HUES48 (cell line): ENCODE measurements at regions not wholly inside any gene's neighbourhood (a gene's known extent, or its start where the extent isn't known, plus 50 kb on each side); places are given as distances from the start of the nearest gene placed in this dataset.

Source experiments
- H3K27ac ChIP-seq: one replicate; pipeline ENCODE4 v1.7.0; 2013; ENCODE audit warnings: low read depth, low read length, inconsistent platforms
- H3K27me3 ChIP-seq: 2 replicates; pipeline ENCODE4 v1.6.1; 2013; ENCODE audit warnings: mild to moderate bottlenecking, low read length; ENCODE audit not compliant: control insufficient read depth, insufficient read depth
- H3K36me3 ChIP-seq: 2 replicates; pipeline ENCODE4 v1.6.1; 2013; ENCODE audit warnings: low read length; ENCODE audit not compliant: control insufficient read depth, insufficient read depth
- H3K4me1 ChIP-seq: 2 replicates; pipeline ENCODE4 v1.6.1; 2013; ENCODE audit warnings: mild to moderate bottlenecking, low read length; ENCODE audit not compliant: control insufficient read depth, insufficient read depth
- H3K4me3 ChIP-seq: 2 replicates; pipeline ENCODE4 v1.5.1; 2013; ENCODE audit warnings: mild to moderate bottlenecking, low read depth, low read length
- H3K9ac ChIP-seq: 2 replicates; pipeline ENCODE4 v1.6.1; 2013; ENCODE audit warnings: mild to moderate bottlenecking, low read depth, low read length, moderate library complexity
- H3K9me3 ChIP-seq: 2 replicates; pipeline ENCODE4 v1.6.1; 2013; ENCODE audit warnings: low read length; ENCODE audit not compliant: control insufficient read depth, insufficient read depth

- no peak overlapping the region for H3K9ac ChIP-seq
- no peaks in the 10 kb centered on the region for H3K27me3 ChIP-seq
- no peak overlapping the region for H3K27ac ChIP-seq
- H3K4me3 ChIP-seq: no peak overlapping the region
- no peaks in the 10 kb centered on the region for H3K4me1 ChIP-seq
- no peaks in the 10 kb centered on the region for H3K36me3 ChIP-seq
- H3K9me3 ChIP-seq: no peaks in the 10 kb centered on the region
Observed at GRCh38 chr11:81857386-81857785, 876.3 kb downstream of the FAM181B start.

- no peaks in the 10 kb centered on the region for H3K9me3 ChIP-seq
- H3K4me3 ChIP-seq: no peak overlapping the region
- no peak overlapping the region for H3K9ac ChIP-seq
- H3K36me3 ChIP-seq: no peaks in the 10 kb centered on the region
- no peaks in the 10 kb centered on the region for H3K4me1 ChIP-seq
- H3K27me3 ChIP-seq: no peaks in the 10 kb centered on the region
- H3K27ac ChIP-seq: no peak overlapping the region
Observed at GRCh38 chr11:81853791-81854190, 879.9 kb downstream of the FAM181B start.

GRCh38 chr11:81852896-81853295, 880.8 kb downstream of the FAM181B start:
- H3K4me3 ChIP-seq: no peak overlapping the region
- no peaks in the 10 kb centered on the region for H3K27me3 ChIP-seq
- H3K9me3 ChIP-seq: no peaks in the 10 kb centered on the region
- no peaks in the 10 kb centered on the region for H3K4me1 ChIP-seq
- H3K27ac ChIP-seq: no peak overlapping the region
- H3K9ac ChIP-seq: no peak overlapping the region
- H3K36me3 ChIP-seq: no peaks in the 10 kb centered on the region

GRCh38 chr11:81840380-81840779, 893.3 kb downstream of the FAM181B start:
- H3K9me3 ChIP-seq: no peaks in the 10 kb centered on the region
- H3K9ac ChIP-seq: no peak overlapping the region
- no peaks in the 10 kb centered on the region for H3K36me3 ChIP-seq
- no peak overlapping the region for H3K4me3 ChIP-seq
- H3K27me3 ChIP-seq: no peaks in the 10 kb centered on the region
- H3K4me1 ChIP-seq: no peaks in the 10 kb centered on the region
- H3K27ac ChIP-seq: no peak overlapping the region

DNA sequence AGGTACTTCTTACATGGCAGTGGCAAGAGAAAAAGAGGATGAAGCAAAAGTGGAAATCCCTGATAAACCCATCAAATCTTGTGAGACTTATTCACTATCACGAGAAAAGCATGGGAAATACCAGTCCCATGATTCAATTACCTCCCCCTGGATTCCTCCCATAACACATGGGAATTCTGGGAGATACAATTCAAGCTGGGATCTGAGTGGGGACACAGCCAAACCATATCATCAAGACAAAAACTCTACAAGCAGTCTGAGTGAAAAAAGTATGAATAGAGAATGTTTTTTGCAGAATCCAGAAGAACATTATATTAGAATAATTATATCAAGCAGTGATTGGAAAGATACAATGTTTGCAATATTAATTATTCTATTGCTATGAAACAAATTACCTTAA, 893.7 kb downstream of the FAM181B start:
- Histone ChIP-seq H3K36me3 (no peaks in the 10 kb centered on the region), H3K27me3 (no peaks in the 10 kb centered on the region), H3K4me1 (no peaks in the 10 kb centered on the region), H3K9me3 (no peaks in the 10 kb centered on the region), H3K9ac (no peak overlapping the region), H3K4me3 (no peak overlapping the region), H3K27ac (no peak overlapping the region)

GRCh38 chr11:81839016-81839415, 894.6 kb downstream of the FAM181B start:
- Histone ChIP-seq H3K4me3 (no peak overlapping the region), H3K9ac (no peak overlapping the region), H3K4me1 (no peaks in the 10 kb centered on the region), H3K36me3 (no peaks in the 10 kb centered on the region), H3K27ac (no peak overlapping the region), H3K9me3 (no peaks in the 10 kb centered on the region), H3K27me3 (no peaks in the 10 kb centered on the region)

- no peak overlapping the region for H3K4me3 ChIP-seq
- no peaks in the 10 kb centered on the region for H3K9me3 ChIP-seq
- no peaks in the 10 kb centered on the region for H3K4me1 ChIP-seq
- no peak overlapping the region for H3K27ac ChIP-seq
- no peak overlapping the region for H3K9ac ChIP-seq
- H3K36me3 ChIP-seq: no peaks in the 10 kb centered on the region
- H3K27me3 ChIP-seq: no peaks in the 10 kb centered on the region
Observed at GRCh38 chr11:81829976-81830375, 903.7 kb downstream of the FAM181B start.

DNA sequence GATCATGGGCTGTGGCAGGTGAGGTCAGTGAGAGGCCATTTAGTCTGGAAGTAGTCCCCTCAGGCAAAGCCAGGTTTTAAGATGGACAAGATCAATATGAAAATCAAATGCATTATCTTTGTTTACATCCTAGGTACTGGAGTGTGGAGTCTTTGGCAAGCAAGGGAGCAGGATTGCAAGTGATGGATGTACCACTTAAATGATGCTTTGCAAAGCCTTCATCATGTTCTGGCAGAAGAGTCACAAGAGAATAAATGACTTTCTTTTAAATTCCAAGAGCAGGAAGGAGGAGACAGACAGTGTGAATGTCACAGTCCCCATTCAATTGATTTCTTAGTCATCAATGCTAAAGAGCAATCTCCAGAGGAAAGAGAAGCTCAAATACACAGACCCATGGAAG, 908.3 kb downstream of the FAM181B start:
- H3K9me3 ChIP-seq: no peaks in the 10 kb centered on the region
- H3K4me1 ChIP-seq: peaks cover 10% of the 10 kb centered on the region; the same call in 1 of the 2 replicates
- H3K27ac ChIP-seq: no peak overlapping the region
- H3K9ac ChIP-seq: no peak overlapping the region
- no peak overlapping the region for H3K4me3 ChIP-seq
- H3K27me3 ChIP-seq: no peaks in the 10 kb centered on the region
- H3K36me3 ChIP-seq: no peaks in the 10 kb centered on the region

GRCh38 chr11:81819462-81819861, 914.2 kb downstream of the FAM181B start:
- Histone ChIP-seq H3K4me1 (peaks cover 21% of the 10 kb centered on the region), H3K27ac (no peak overlapping the region), H3K9me3 (no peaks in the 10 kb centered on the region), H3K4me3 (no peak overlapping the region), H3K27me3 (no peaks in the 10 kb centered on the region), H3K36me3 (no peaks in the 10 kb centered on the region), H3K9ac (no peak overlapping the region)

GRCh38 chr11:81804858-81805257, 928.8 kb downstream of the FAM181B start:
- no peak overlapping the region for H3K27ac ChIP-seq
- no peaks in the 10 kb centered on the region for H3K9me3 ChIP-seq
- no peaks in the 10 kb centered on the region for H3K4me1 ChIP-seq
- no peaks in the 10 kb centered on the region for H3K36me3 ChIP-seq
- no peaks in the 10 kb centered on the region for H3K27me3 ChIP-seq
- no peak overlapping the region for H3K4me3 ChIP-seq
- H3K9ac ChIP-seq: no peak overlapping the region

DNA sequence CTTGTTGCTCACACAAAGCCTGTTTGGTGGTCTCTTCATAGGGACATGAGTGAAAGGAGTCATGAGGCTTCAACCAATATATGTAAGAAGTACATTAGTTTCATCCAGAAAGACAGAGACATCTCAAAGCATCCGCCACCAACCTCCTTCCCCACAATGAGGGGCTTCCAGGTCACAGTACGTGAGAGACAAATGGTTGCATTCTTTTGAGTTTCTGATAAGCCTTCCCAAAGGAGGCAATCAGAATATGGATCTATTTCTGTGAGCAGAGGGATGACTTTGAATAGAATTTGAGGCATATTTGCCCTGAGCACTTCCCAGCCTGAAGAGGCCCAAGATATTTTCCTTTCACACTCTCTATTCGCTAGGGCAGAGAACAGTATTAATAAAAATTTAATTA, 931.1 kb downstream of the FAM181B start:
- Histone ChIP-seq H3K4me1 (no peaks in the 10 kb centered on the region), H3K27ac (no peak overlapping the region), H3K27me3 (no peaks in the 10 kb centered on the region), H3K36me3 (no peaks in the 10 kb centered on the region), H3K9ac (no peak overlapping the region), H3K4me3 (no peak overlapping the region), H3K9me3 (no peaks in the 10 kb centered on the region)

- no peak overlapping the region for H3K4me3 ChIP-seq
- H3K36me3 ChIP-seq: no peaks in the 10 kb centered on the region
- H3K9me3 ChIP-seq: no peaks in the 10 kb centered on the region
- H3K9ac ChIP-seq: no peak overlapping the region
- no peak overlapping the region for H3K27ac ChIP-seq
- H3K4me1 ChIP-seq: no peaks in the 10 kb centered on the region
- no peaks in the 10 kb centered on the region for H3K27me3 ChIP-seq
Observed at GRCh38 chr11:81792416-81792815, 941.2 kb downstream of the FAM181B start.
